ENCODE measurements at regions not wholly inside any gene's neighbourhood (a gene's known extent, or its start where the extent isn't known, plus 50 kb on each side); places are given as distances from the start of the nearest gene placed in this dataset.

GRCh38 chr9:78860801-78861475 lies 564.0 kb downstream of the PSAT1 start:
- TF ChIP-seq, protein P1, sequence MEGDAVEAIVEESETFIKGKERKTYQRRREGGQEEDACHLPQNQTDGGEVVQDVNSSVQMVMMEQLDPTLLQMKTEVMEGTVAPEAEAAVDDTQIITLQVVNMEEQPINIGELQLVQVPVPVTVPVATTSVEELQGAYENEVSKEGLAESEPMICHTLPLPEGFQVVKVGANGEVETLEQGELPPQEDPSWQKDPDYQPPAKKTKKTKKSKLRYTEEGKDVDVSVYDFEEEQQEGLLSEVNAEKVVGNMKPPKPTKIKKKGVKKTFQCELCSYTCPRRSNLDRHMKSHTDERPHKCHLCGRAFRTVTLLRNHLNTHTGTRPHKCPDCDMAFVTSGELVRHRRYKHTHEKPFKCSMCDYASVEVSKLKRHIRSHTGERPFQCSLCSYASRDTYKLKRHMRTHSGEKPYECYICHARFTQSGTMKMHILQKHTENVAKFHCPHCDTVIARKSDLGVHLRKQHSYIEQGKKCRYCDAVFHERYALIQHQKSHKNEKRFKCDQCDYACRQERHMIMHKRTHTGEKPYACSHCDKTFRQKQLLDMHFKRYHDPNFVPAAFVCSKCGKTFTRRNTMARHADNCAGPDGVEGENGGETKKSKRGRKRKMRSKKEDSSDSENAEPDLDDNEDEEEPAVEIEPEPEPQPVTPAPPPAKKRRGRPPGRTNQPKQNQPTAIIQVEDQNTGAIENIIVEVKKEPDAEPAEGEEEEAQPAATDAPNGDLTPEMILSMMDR (IDR thresholded peaks at IDR 0.05; ENCODE audit: extremely low read depth in 1 of 2, insufficient read depth in 1 of 2, low read depth in 1 of 2, low read length in 2 of 2), result no peak
- TF ChIP-seq EZH2 (IDR thresholded peaks at IDR 0.05; ENCODE audit: borderline replicate concordance, low read depth, low read length, severe bottlenecking), result no peak
- no peak for TF ChIP-seq MYC (IDR thresholded peaks at IDR 0.05; ENCODE audit: low read depth, low read length)
- TF ChIP-seq POLR2A (IDR thresholded peaks at IDR 0.05; ENCODE audit: low read depth, low read length), result no peak
- TF ChIP-seq JUN (IDR thresholded peaks at IDR 0.05; ENCODE audit: borderline replicate concordance, insufficient read depth, insufficient read length, low read depth), result no peak
- no peak for TF ChIP-seq POLR2AphosphoS5 (IDR thresholded peaks at IDR 0.05; ENCODE audit: insufficient read depth, low read depth, low read length)
